ENCODE measurements at regions not wholly inside any gene's neighbourhood (a gene's known extent, or its start where the extent isn't known, plus 50 kb on each side); places are given as distances from the start of the nearest gene placed in this dataset.

DNA sequence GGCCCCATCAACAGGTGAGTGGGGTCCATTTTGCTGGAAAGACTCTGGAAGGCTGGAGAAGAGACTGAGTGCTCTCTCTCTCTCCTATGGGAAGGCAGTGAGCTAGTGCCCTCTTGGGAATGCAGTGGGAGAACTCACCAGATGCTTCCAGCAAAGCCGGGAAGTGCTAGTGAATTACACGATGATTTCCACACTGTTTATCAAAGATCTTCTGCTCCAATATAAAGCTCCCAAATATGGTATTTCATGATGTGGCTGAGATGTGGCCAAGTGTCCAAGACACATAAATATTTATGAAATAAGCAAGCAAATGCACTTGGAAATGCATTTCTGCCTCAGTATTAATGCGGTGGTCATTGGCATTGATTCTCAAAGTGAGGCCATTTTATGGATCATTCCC is 135.9 kb downstream of the VAPA start:
- POLR2A ChIA-PET: no interaction called here
- Histone ChIP-seq H3K36me3 (ENCODE audit: control insufficient read depth in 2 of 2, insufficient read depth in 1 of 2, low read length in 2 of 2) (no peaks in the 10 kb centered on the region), H3K27ac (ENCODE audit: extremely low read depth, low read depth, low read length) (no peak overlapping the region)

GRCh38 chr18:10050956-10051355 is 137.1 kb downstream of the VAPA start:
- no peaks in the 10 kb centered on the region for H3K9me3 ChIP-seq (ENCODE audit: control insufficient read depth, insufficient read depth, low read depth, low read length)
- TF ChIP-seq FEZF1 (tag by site-specific recombination; IDR thresholded peaks at IDR 0.05): no peak
- TF ChIP-seq BCL11B (tag by site-specific recombination; IDR thresholded peaks at IDR 0.05; ENCODE audit: low read depth): no peak
- TF ChIP-seq ZNF350 (tag by site-specific recombination; IDR thresholded peaks at IDR 0.05): no peak
- no peak for TF ChIP-seq KLF1 (tag by site-specific recombination; IDR thresholded peaks at IDR 0.05)
- TF ChIP-seq ZFP37 (tag by site-specific recombination; IDR thresholded peaks at IDR 0.05): no peak
- TF ChIP-seq ZNF514 (tag by site-specific recombination; IDR thresholded peaks at IDR 0.05): no peak
- TF ChIP-seq ZNF596 (tag by site-specific recombination; IDR thresholded peaks at IDR 0.05): no peak
- no peak for TF ChIP-seq YY1 (tag by site-specific recombination; IDR thresholded peaks at IDR 0.05)
- no peak for TF ChIP-seq ZNF292 (tag by site-specific recombination; IDR thresholded peaks at IDR 0.05; ENCODE audit: borderline replicate concordance, low read depth)
- TF ChIP-seq ZNF510 (tag by site-specific recombination; IDR thresholded peaks at IDR 0.05; ENCODE audit: insufficient replicate concordance): no peak
- ChIA-PET CTCF (interaction anchor here (0.6 kb wide), 2 partner anchors 79 to 1602 kb away, joined by 3 read pairs; no protein-coding TSS in a partner anchor), POLR2A (no interaction called here)
- no peak overlapping the region for H3K27ac ChIP-seq (ENCODE audit: extremely low read depth, low read depth, low read length)
- H3K4me1 ChIP-seq (ENCODE audit: control insufficient read depth, insufficient read depth, low read length): no peaks in the 10 kb centered on the region
- H3K4me3 ChIP-seq (ENCODE audit: low read depth, low read length): no peak overlapping the region
- H3K36me3 ChIP-seq (ENCODE audit: control insufficient read depth in 2 of 2, insufficient read depth in 1 of 2, low read length in 2 of 2): no peaks in the 10 kb centered on the region

More for the DNA sequence above, 135.9 kb downstream of the VAPA start:
- TF ChIP-seq ZNF510 (tag by site-specific recombination; IDR thresholded peaks at IDR 0.05; ENCODE audit: insufficient replicate concordance) (no peak), OVOL3 (tag by site-specific recombination; IDR thresholded peaks at IDR 0.05) (no peak), BCL6B (tag by site-specific recombination; IDR thresholded peaks at IDR 0.05) (no peak), ZNF704 (tag by site-specific recombination; IDR thresholded peaks at IDR 0.05) (no peak), ZNF391 (tag by site-specific recombination; IDR thresholded peaks at IDR 0.05; ENCODE audit: borderline replicate concordance, low read depth) (no peak), ZNF530 (tag by site-specific recombination; IDR thresholded peaks at IDR 0.05; ENCODE audit: low read depth) (no peak), ZNF629 (tag by site-specific recombination; IDR thresholded peaks at IDR 0.05) (no peak), ZNF791 (tag by site-specific recombination; IDR thresholded peaks at IDR 0.05) (no peak), ZNF426 (tag by site-specific recombination; IDR thresholded peaks at IDR 0.05) (no peak)
- TF ChIP-seq, protein P1, sequence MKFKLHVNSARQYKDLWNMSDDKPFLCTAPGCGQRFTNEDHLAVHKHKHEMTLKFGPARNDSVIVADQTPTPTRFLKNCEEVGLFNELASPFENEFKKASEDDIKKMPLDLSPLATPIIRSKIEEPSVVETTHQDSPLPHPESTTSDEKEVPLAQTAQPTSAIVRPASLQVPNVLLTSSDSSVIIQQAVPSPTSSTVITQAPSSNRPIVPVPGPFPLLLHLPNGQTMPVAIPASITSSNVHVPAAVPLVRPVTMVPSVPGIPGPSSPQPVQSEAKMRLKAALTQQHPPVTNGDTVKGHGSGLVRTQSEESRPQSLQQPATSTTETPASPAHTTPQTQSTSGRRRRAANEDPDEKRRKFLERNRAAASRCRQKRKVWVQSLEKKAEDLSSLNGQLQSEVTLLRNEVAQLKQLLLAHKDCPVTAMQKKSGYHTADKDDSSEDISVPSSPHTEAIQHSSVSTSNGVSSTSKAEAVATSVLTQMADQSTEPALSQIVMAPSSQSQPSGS (tag by site-specific recombination; IDR thresholded peaks at IDR 0.05; ENCODE audit: low read depth): no peak
- no peaks in the 10 kb centered on the region for H3K4me1 ChIP-seq (ENCODE audit: control insufficient read depth, insufficient read depth, low read length)
- no peak overlapping the region for H3K4me3 ChIP-seq (ENCODE audit: low read depth, low read length)
- CTCF ChIA-PET: no interaction called here
- H3K9me3 ChIP-seq (ENCODE audit: control insufficient read depth, insufficient read depth, low read depth, low read length): no peaks in the 10 kb centered on the region
